OCI-M1 (cell line): ENCODE measurements at regions not wholly inside any gene's neighbourhood (a gene's known extent, or its start where the extent isn't known, plus 50 kb on each side); places are given as distances from the start of the nearest gene placed in this dataset.

Source experiments
- DNase-seq: peaks from one replicate; lab custom pipeline; 2025; lab: John Stamatoyannopoulos, UW

GRCh38 chr2:107025291-107025857 is 139.4 kb upstream of the ST6GAL2 start:
- no peak for DNase-seq

GRCh38 chr2:107025869-107026380 is 140.0 kb upstream of the ST6GAL2 start:
- no peak for DNase-seq

GRCh38 chr2:107027205-107027604 is 141.2 kb upstream of the ST6GAL2 start:
- DNase-seq, result no peak

- no peak for DNase-seq
Measured at GRCh38 chr2:107027810-107028209, 141.8 kb upstream of the ST6GAL2 start.

- DNase-seq, result no peak
Measured at GRCh38 chr2:107028661-107029060, 142.7 kb upstream of the ST6GAL2 start.

- DNase-seq, result no peak
Measured at GRCh38 chr2:107036293-107036692, 150.3 kb upstream of the ST6GAL2 start.

GRCh38 chr2:107062173-107062572 is 176.2 kb upstream of the ST6GAL2 start:
- DNase-seq, result no peak

- no peak for DNase-seq
Measured at GRCh38 chr2:107062599-107063220, 176.7 kb upstream of the ST6GAL2 start.

GRCh38 chr2:107063228-107063627 is 177.3 kb upstream of the ST6GAL2 start:
- no peak for DNase-seq

GRCh38 chr2:107064750-107065149 is 178.8 kb upstream of the ST6GAL2 start:
- DNase-seq, result no peak

GRCh38 chr2:107068069-107068916 is 182.3 kb upstream of the ST6GAL2 start:
- no peak for DNase-seq

- no peak for DNase-seq
Measured at GRCh38 chr2:107069890-107070289, 183.9 kb upstream of the ST6GAL2 start.

GRCh38 chr2:107072150-107072940 is 186.4 kb upstream of the ST6GAL2 start:
- peak; percentile 3 for DNase-seq

- DNase-seq, result no peak
Measured at GRCh38 chr2:107078584-107078983, 192.6 kb upstream of the ST6GAL2 start.

GRCh38 chr2:107086497-107086896 is 200.5 kb upstream of the ST6GAL2 start:
- no peak for DNase-seq

- no peak for DNase-seq
Measured at GRCh38 chr2:107088156-107088555, 202.2 kb upstream of the ST6GAL2 start.

- DNase-seq, result no peak
Measured at GRCh38 chr2:107091163-107091864, 205.3 kb upstream of the ST6GAL2 start.

GRCh38 chr2:107093426-107093957 is 207.5 kb upstream of the ST6GAL2 start:
- DNase-seq, result no peak

- no peak for DNase-seq
Measured at GRCh38 chr2:107094450-107094986, 208.6 kb upstream of the ST6GAL2 start.

GRCh38 chr2:107102176-107102575 is 216.2 kb upstream of the ST6GAL2 start:
- no peak for DNase-seq

GRCh38 chr2:107107351-107107750 is 221.4 kb upstream of the ST6GAL2 start:
- no peak for DNase-seq
